HG02798 (cell line): ENCODE measurements at regions not wholly inside any gene's neighbourhood (a gene's known extent, or its start where the extent isn't known, plus 50 kb on each side); places are given as distances from the start of the nearest gene placed in this dataset.
"Not testable (repeated sequence)": the region's sequence is repeated elsewhere in the genome, so short reads cannot be mapped to it uniquely, and the experiment has no call there.

Experiments used
- ATAC-seq: cut with Tn5 transposase; IDR thresholded peaks from one replicate; pipeline ENCODE4 v1.9.1; 2021; ENCODE audit warnings: mild to moderate bottlenecking; ENCODE audit not compliant: unreplicated experiment, poor library complexity

- no peak for ATAC-seq
These were observed 65.3 kb upstream of the SERP2 start for GRCh38 chr13:44308352-44308751.

- ATAC-seq = no peak
These were observed 63.5 kb upstream of the SERP2 start for GRCh38 chr13:44309794-44310757.

GRCh38 chr13:44311011-44311780 is 62.4 kb upstream of the SERP2 start:
- no peak for ATAC-seq

DNA sequence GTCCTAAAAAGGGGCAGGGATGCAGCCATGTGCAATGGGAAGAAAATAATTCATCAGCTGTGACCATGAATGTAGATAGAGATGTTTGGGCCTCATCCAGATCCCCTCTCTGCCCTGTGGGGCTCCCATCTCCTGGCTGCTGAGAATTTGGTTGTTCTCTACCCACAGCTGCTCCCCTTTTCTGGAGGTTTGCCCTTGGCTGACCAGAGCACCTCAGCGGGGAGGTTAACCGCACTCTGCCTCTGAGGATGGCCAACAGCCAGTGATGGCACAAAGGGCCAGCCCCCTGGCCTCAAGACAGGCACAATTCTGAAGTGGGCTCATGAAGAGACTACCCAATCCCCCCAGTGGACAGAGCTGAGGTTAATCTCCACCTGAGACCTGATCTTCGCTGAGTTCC is 61.5 kb upstream of the SERP2 start:
- ATAC-seq = no peak

- no peak for ATAC-seq
These were observed 60.6 kb upstream of the SERP2 start for GRCh38 chr13:44312834-44313551.

DNA sequence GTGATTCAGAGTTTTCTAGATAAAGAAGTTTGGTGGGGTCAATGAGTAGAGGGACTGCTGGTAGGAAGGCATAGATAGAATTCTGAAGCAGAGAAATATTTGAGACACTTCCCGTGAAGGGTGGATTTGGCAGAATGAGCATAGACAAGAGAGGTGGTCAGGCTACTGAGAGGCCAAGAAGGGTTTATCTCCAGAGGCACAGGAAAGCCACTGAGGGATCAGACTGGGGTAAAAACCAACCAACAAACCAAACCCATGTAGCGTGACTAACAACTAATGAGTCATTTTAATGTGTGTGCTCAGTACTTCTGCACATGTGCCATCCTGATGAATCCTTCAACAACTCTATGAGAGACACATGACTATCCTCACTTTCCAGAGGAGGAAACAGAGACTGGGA is 60.0 kb upstream of the SERP2 start:
- ATAC-seq = no peak

DNA sequence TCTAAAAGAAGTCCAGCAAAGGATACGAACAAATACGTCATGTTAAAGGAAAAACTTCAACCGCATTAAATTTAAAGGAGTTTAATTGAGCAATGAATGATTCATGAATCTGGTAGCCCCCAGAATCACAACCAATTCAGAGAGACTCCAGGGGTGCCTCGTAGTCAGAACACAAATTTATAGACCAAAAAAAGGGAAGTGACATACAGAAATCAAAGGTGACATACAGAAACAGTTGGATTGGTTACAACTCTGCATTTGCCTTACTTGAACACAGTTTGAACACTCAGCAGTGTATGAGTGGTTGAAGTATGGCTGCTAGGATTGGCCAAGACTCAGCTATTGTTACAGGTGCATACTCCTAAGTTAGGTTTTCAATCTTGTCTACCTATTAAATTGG is 59.5 kb upstream of the SERP2 start:
- not testable (repeated sequence) for ATAC-seq

DNA sequence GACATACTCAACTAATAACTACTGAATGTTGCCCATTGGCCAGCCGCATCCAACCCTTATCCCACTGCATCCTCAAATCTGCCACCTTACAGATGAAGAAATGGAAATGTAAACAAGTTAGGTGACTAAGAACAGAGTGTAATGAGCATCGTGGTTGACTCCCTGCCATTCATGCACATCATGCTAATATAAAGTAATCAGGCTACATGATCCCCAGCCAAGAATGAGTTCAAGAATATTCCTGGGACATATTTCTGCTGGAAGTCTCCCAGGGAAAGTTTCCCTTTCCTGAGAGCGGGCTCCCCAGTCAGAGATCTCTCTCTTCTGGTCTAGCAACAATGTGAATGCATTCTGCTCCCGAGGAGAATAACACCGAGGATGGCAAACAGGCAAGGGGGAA is 55.9 kb upstream of the SERP2 start:
- ATAC-seq = no peak

- ATAC-seq = no peak
These were observed 55.5 kb upstream of the SERP2 start for GRCh38 chr13:44318161-44318560.

GRCh38 chr13:44320611-44321010 is 53.0 kb upstream of the SERP2 start:
- no peak for ATAC-seq

- no peak for ATAC-seq
These were observed 51.7 kb upstream of the SERP2 start for GRCh38 chr13:44321961-44322360.

DNA sequence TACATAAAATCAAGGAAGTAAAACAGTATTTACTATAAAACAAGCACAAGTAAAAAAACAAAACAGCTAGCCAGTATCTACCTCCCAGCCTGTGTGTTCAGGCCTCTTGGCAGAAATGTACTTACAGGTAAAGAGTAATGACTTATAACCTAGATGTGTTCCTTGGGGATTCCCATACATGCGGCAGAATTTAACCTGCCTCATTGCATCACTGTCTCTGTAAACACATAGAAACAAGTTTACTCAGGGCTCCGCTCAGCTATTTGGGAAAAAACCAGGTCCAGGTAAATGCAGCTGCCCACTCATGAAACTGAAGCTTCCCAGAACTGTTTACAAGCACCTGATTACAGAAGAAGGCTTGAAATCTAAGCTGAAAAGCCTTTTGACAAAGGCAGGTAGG is 50.7 kb upstream of the SERP2 start:
- ATAC-seq = no peak

DNA sequence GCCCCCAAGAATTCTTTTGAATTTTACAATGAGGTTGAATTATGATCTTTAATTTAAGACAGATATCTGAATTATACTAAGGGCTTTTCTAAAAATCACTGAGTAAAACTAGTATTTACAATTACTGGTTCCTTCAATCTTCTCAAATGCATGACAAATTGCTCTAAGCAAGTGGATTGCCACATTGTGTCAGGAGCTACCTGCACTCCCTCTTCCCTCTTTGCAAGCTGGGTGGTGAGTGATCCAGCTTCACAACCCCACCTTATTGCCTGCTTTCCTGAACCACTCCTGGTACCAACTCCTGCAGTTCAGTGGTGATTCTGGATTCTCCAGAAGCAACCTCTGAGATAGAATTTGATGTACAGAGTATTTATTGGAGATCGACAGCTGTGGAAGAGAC is 49.9 kb upstream of the SERP2 start:
- ATAC-seq = no peak
